SU-DHL-6 (cell line): ENCODE measurements at regions not wholly inside any gene's neighbourhood (a gene's known extent, or its start where the extent isn't known, plus 50 kb on each side); places are given as distances from the start of the nearest gene placed in this dataset.

ENCODE experiments used
- EZH2phosphoT487 ChIP-seq: fragments of 200-600 bp; sonication (generic), shearing (Covaris generic); conservative IDR thresholded peaks from 2 replicates; pipeline ENCODE4 v1.6.1; 2018; ENCODE audit warnings: mild to moderate bottlenecking, antibody characterized with exemption, low read length, moderate library complexity, mixed read lengths
- TF ChIP-seq, protein P1 (sequence below): fragments of 200-600 bp; sonication (generic); IDR thresholded peaks from one replicate; pipeline ENCODE4 v1.5.1; 2017; ENCODE audit warnings: antibody characterized with exemption, mild to moderate bottlenecking, low read length, moderate library complexity; ENCODE audit not compliant: insufficient read depth, poor library complexity, severe bottlenecking

DNA sequence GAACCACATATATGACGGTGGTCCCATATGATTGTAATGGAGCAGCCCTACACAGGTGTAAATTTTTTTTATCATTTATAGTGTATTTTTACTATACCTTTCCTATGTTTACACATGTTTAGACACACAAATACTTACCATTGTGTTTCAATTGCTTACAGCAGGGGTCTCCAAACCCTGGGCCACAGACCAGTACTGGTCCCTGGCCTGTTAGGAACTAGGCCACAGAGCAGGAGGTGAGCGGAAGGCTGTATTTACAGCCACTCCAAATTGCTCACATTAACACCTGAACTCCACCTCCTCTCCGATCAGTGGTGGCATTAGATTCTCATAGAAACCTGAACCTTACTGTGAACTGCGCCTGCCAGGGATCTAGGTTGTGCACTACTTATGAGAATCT is 201.8 kb upstream of the NDST4 start:
- TF ChIP-seq, protein P1, sequence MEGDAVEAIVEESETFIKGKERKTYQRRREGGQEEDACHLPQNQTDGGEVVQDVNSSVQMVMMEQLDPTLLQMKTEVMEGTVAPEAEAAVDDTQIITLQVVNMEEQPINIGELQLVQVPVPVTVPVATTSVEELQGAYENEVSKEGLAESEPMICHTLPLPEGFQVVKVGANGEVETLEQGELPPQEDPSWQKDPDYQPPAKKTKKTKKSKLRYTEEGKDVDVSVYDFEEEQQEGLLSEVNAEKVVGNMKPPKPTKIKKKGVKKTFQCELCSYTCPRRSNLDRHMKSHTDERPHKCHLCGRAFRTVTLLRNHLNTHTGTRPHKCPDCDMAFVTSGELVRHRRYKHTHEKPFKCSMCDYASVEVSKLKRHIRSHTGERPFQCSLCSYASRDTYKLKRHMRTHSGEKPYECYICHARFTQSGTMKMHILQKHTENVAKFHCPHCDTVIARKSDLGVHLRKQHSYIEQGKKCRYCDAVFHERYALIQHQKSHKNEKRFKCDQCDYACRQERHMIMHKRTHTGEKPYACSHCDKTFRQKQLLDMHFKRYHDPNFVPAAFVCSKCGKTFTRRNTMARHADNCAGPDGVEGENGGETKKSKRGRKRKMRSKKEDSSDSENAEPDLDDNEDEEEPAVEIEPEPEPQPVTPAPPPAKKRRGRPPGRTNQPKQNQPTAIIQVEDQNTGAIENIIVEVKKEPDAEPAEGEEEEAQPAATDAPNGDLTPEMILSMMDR = no peak
- no peak for TF ChIP-seq EZH2phosphoT487
